NB4 (cell line): ENCODE measurements at regions not wholly inside any gene's neighbourhood (a gene's known extent, or its start where the extent isn't known, plus 50 kb on each side); places are given as distances from the start of the nearest gene placed in this dataset.

Source experiments
- DNase-seq: peaks from one replicate; pipeline ENCODE4 v3.0.0; 2010; ENCODE audit warnings: low read depth
- H3K4me3 ChIP-seq: one replicate; pipeline ENCODE4 v1.5.1; 2011; ENCODE audit warnings: mild to moderate bottlenecking, low read depth, low read length, moderate library complexity
- CTCF ChIP-seq: IDR thresholded peaks from one replicate; pipeline ENCODE4 v1.5.1; 2012; ENCODE audit warnings: low read depth, low read length
- MAX ChIP-seq: IDR thresholded peaks from 2 replicates; pipeline ENCODE4 v1.6.1; 2011; ENCODE audit warnings: low read depth, low read length
- MYC ChIP-seq: IDR thresholded peaks from 2 replicates; pipeline ENCODE4 v1.6.1; 2011; ENCODE audit warnings: low read depth, low read length
- POLR2A ChIP-seq: IDR thresholded peaks from 2 replicates; pipeline ENCODE4 v1.6.1; 2011; ENCODE audit warnings: mild to moderate bottlenecking; ENCODE audit not compliant: insufficient read length; ENCODE audit errors: extremely low read depth

- DNase-seq = no peak
- TF ChIP-seq MAX = no peak
- TF ChIP-seq POLR2A = no peak
- TF ChIP-seq MYC = no peak
- TF ChIP-seq CTCF = no peak
- H3K4me3 ChIP-seq = no peak overlapping the region
Observed at GRCh38 chr1:38523568-38523939, 336.0 kb downstream of the RRAGC start.

- TF ChIP-seq MAX = no peak
- no peak for TF ChIP-seq MYC
- no peak for TF ChIP-seq CTCF
- no peak for TF ChIP-seq POLR2A
- no peak overlapping the region for H3K4me3 ChIP-seq
- no peak for DNase-seq
Observed at GRCh38 chr1:38522915-38523567, 336.5 kb downstream of the RRAGC start.

GRCh38 chr1:38516560-38516959 is 343.0 kb downstream of the RRAGC start:
- no peak overlapping the region for H3K4me3 ChIP-seq
- DNase-seq = no peak
- TF ChIP-seq POLR2A (no peak), MYC (no peak), MAX (no peak), CTCF (no peak)

GRCh38 chr1:38512789-38513188 is 346.8 kb downstream of the RRAGC start:
- DNase-seq = no peak
- H3K4me3 ChIP-seq = no peak overlapping the region
- TF ChIP-seq MYC = no peak
- TF ChIP-seq POLR2A = no peak
- no peak for TF ChIP-seq MAX
- no peak for TF ChIP-seq CTCF

GRCh38 chr1:38512024-38512767 is 347.4 kb downstream of the RRAGC start:
- TF ChIP-seq MYC = no peak
- no peak for TF ChIP-seq POLR2A
- no peak for TF ChIP-seq CTCF
- no peak for TF ChIP-seq MAX
- DNase-seq = no peak
- H3K4me3 ChIP-seq = no peak overlapping the region
